NCI-H82 treated with DMSO at 0.1 percent for 48 hours (cell line): ENCODE measurements at regions not wholly inside any gene's neighbourhood (a gene's known extent, or its start where the extent isn't known, plus 50 kb on each side); places are given as distances from the start of the nearest gene placed in this dataset.
"Not testable (repeated sequence)": the region's sequence is repeated elsewhere in the genome, so short reads cannot be mapped to it uniquely, and the experiment has no call there.

Experiments
- DNase-seq: peaks from one replicate; lab custom pipeline; 2025; ENCODE audit not compliant: unreplicated experiment; lab: John Stamatoyannopoulos, UW

DNA sequence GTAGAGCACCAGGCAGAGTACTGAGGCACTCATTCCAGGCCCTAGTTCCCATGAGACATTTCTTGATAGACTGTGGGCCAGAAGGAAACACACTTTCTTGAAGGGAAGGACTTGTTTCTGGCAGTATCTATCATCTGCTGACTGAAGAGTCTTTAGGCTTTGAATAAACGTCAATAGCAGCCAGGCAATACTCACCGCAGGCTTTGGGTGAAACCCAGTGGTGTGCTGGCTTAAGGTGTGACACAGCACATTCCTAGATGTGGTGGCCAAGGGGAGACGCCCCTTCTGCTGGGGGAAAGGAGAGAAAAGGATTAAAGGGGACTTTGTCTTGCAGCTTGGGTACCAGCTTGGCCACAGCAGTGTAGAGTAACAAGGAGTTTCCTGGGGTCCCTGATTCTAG, 1039.6 kb downstream of the HACE1 start:
- DNase-seq, result no peak

DNA sequence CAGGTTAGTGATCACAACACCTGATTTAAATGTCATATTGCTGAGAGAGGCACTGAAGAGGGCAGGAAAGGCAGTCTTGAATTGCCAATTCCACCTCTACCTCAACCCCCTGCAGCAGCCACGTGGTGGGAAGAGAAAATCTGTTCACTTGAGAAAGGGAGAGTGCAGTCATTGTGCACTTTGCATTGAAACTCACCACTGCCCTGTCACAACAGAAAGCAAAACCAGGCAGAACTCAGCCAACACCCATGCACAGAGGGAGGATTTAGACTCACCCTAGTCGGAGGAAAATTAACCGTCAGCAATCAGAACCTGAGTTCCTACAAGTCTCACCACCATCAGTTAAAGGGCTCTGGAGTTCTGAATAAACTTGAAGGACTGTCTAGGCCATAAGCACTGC, 1040.2 kb downstream of the HACE1 start:
- no peak for DNase-seq

DNA sequence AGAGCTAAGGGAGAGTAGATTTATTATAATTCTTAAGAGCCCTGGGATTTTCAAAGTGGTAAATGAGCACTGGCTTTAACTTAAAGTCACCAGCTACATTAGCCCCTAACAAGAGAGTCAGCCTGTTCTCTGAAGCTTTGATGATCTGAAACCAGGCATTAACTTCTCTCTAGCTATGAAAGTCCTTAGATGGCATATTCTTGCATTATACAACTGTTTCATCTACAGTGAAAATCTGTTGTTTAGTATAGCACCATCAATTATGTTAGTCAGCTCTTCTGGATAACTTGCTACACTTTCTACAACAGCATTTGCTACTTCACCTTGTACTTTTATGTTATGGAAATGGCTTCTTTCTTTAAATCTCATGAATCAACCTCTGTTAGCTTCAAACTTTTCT, 1046.7 kb downstream of the HACE1 start:
- no peak for DNase-seq

- not testable (repeated sequence) for DNase-seq
Observed at GRCh38 chr6:103801901-103802479, 1057.7 kb downstream of the HACE1 start.

- peak; percentile 89 for DNase-seq
Observed at GRCh38 chr6:103799971-103800670, 1059.6 kb downstream of the HACE1 start.

- no peak for DNase-seq
Observed at GRCh38 chr6:103798166-103798565, 1061.6 kb downstream of the HACE1 start.

DNA sequence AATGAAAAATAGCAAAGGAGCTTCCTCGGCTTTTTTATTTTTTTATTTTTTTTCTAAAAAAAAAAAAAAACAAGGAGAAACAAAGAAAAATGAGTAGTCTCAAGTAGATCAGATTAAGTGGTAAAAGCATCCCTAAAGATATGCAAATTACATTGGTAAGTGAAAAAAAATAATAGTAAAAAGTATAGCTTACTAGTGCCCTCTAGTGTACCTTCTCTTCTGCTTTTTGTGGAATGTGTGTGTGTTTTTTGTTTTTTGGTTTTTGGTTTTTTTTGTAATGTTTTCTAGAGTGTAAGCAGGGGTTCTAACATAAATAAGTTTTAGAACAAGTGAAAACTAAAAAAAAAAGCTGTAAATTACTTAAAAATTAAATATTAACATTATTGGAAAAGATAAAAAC, 1062.0 kb downstream of the HACE1 start:
- peak; percentile 37 for DNase-seq

GRCh38 chr6:103791458-103791857, 1068.3 kb downstream of the HACE1 start:
- no peak for DNase-seq

DNA sequence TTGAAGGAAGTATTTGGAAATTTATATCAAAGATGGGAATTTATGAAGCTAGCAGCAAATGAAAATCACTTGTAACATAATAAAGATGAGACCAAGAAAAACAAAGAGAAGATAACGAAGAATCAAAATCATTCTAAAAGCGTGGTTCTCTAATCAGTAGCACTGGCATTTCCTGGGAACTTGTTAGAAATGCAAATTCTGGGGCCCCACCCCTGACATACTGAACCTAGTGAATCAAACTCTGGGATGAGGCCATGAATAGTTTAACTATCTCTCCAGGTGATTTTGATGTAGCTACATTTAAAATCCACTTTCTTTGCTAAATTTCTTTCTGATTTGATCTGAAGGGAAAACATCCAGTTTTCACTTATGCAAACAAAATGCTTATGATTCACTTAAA, 1075.6 kb downstream of the HACE1 start:
- DNase-seq, result no peak

GRCh38 chr6:103783329-103783728, 1076.4 kb downstream of the HACE1 start:
- no peak for DNase-seq

DNA sequence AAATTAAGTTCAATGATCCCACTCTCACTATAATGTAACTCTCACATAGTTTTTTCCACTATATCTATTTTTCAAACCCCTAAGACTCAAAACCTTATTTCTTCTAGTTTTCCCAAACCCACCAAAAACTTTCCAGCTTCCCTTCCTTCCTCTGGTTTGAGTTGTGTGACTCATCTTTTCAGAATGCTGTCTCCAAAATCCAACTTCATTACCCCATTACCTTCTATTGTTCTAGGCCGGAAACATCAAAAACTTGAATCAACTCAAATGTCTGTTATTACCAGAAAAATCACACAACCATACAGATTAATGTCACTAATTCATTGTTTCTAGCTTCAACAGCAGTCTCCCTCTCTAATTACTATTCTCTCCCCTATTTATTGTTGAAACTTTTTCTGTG, 1090.3 kb downstream of the HACE1 start:
- no peak for DNase-seq

DNA sequence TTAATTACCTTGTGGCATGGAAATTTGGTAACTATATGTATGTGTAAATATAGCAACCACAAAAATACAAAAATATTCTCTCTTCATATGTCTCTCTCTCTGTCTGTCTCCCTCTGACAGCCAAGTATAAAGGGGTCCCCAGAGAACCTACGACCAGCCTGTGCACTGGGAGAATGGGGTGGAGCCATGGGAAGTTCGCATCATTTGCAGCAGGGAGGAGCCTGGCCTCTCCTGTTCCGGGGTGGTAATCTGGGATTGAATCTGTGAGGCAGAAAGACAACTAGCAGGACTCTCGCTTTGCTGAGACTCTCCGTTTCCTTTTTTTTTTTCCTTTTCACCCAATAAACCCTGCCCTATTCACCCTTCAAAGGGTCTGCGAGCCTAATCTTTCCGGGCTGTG, 1109.1 kb downstream of the HACE1 start:
- DNase-seq, result no peak

GRCh38 chr6:103734016-103734415, 1125.7 kb downstream of the HACE1 start:
- DNase-seq, result no peak

- no peak for DNase-seq
Observed at GRCh38 chr6:103729658-103730057, 1130.1 kb downstream of the HACE1 start.

DNA sequence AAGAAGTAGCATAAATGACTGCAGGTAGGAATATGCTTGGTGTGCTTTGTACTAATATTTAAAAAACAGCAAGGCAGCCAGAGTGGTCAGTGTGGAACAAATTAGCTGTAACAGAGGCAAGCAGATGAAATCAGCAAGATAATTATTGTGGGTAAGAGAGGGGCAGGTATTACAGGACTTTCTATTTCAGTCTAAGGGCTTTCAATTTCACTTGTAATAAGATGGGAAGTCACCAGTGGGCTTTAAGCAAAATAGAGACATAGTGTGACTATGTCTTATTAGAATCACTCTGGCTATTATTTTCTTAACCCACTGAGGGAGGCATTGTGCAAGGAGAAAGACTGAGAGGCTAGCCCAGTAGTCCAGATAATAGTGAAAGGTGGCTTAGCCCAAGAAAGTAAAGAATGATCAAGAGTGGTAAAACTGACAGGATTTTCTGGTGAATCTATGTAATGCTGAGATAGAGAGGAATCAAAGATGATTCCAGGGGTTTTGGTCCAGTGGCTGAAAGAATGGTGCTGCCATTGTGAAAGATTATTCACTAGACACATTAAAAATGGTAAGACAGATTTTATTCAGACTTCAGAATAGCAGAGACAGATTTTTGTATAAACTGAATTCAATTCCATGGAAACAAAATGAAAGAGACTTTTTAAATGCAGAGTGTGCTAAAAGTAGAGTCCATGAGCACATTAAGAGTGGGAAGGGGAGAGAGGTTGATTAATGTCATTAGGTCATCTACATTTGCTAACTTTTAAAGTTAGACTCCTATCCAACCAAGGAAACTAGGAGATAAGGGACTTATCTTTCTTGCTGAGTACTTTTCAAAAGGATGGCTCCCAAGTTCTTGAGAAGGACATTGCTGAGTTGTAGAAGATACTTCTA, 1136.0 kb downstream of the HACE1 start:
- no peak for DNase-seq

DNA sequence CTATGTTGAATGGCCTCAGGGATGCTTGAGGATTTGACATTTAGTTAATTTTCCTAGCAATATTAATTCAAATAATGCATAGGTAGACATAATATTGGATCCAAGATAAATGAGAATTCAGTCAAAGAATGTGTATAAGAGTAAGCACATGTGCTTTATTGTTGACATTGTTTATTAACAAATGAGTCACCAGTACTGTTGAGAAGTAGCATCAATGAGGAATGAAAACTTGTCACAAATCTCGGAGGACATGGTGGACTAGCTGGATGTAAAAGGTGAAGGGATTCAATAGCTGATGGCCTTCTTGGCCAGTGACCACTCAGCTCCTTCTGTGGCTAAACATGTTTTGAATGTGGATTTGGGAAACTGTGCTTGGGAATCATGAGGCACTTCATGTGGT, 1137.0 kb downstream of the HACE1 start:
- no peak for DNase-seq

DNA sequence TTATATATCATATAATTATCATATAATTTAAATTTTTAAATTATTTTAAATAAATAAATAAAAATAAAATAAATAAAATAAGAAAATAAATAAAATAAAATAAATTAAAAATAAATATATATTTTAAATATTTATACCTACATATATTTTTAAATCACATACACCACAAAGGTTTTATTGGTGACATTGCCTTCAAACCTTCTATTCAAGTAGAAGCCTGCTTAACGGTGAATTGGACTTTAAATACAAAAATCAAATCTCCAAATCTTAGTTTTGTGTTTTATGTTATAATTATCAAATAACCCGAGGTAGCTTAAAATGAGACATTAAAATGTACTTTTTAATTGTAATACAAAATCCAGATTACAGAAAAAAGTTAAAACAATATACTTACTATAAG, 1137.8 kb downstream of the HACE1 start:
- DNase-seq, result no peak

GRCh38 chr6:103720393-103720792, 1139.3 kb downstream of the HACE1 start:
- no peak for DNase-seq

DNA sequence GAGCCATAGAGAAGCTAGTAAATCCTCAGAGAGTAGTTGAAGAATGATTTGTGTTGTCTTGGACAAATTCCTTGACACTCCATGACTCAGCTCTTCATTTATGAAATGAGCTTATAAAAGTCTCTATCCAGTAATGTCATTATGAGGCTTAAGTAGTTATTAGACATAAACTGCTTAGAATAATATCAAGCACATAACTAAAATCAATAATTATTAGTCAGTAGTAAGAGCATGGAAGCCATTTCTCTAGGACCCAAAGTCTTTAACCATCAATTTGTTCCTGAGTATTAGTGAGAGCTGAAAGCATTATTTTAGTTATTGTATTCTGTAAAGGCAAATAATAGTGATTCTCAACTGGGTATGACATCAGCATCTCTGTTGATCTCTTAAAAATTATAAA, 1140.2 kb downstream of the HACE1 start:
- DNase-seq, result peak; percentile 11

- no peak for DNase-seq
Observed at GRCh38 chr6:103715269-103715668, 1144.5 kb downstream of the HACE1 start.

GRCh38 chr6:103709236-103709635, 1150.5 kb downstream of the HACE1 start:
- not testable (repeated sequence) for DNase-seq
